GM10266 (cell line): ENCODE measurements at regions not wholly inside any gene's neighbourhood (a gene's known extent, or its start where the extent isn't known, plus 50 kb on each side); places are given as distances from the start of the nearest gene placed in this dataset.

Experiments
- DNase-seq: peaks from one replicate; pipeline ENCODE4 v3.0.0; 2012; ENCODE audit errors: extremely low spot score
- TF ChIP-seq, protein P1 (sequence below): IDR thresholded peaks from 2 replicates; pipeline ENCODE4 v1.5.1; 2012; ENCODE audit warnings: mild to moderate bottlenecking, low read depth; ENCODE audit not compliant: control insufficient read depth, insufficient read depth; ENCODE audit errors: missing control alignments

- DNase-seq = no peak
- TF ChIP-seq, protein P1, sequence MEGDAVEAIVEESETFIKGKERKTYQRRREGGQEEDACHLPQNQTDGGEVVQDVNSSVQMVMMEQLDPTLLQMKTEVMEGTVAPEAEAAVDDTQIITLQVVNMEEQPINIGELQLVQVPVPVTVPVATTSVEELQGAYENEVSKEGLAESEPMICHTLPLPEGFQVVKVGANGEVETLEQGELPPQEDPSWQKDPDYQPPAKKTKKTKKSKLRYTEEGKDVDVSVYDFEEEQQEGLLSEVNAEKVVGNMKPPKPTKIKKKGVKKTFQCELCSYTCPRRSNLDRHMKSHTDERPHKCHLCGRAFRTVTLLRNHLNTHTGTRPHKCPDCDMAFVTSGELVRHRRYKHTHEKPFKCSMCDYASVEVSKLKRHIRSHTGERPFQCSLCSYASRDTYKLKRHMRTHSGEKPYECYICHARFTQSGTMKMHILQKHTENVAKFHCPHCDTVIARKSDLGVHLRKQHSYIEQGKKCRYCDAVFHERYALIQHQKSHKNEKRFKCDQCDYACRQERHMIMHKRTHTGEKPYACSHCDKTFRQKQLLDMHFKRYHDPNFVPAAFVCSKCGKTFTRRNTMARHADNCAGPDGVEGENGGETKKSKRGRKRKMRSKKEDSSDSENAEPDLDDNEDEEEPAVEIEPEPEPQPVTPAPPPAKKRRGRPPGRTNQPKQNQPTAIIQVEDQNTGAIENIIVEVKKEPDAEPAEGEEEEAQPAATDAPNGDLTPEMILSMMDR = no peak
These were observed 89.6 kb upstream of the CBLB start for GRCh38 chr3:105958237-105959000.

DNA sequence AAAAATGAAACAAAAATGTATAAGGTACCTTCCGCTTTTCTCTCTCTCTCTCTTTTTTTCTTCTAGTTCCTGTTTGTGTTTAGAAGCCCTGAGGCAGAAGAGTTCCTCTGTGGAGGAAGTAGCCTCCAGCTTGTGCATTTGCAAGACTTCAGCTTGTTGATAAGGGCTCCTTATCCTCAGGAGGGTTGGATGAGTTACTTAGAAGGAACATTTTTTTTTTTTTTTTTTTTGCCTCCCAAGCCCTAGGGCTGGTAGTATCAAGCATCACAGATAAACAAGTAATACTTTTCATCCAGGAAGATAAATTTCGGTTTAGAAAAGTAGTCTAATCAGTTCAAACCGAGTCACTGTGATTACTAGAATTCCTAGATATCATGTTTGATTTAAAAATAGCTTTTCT is 91.0 kb upstream of the CBLB start:
- TF ChIP-seq, protein P1 = no peak
- no peak for DNase-seq

GRCh38 chr3:105960381-105960780 is 91.6 kb upstream of the CBLB start:
- DNase-seq = no peak
- TF ChIP-seq, protein P1 = no peak

DNA sequence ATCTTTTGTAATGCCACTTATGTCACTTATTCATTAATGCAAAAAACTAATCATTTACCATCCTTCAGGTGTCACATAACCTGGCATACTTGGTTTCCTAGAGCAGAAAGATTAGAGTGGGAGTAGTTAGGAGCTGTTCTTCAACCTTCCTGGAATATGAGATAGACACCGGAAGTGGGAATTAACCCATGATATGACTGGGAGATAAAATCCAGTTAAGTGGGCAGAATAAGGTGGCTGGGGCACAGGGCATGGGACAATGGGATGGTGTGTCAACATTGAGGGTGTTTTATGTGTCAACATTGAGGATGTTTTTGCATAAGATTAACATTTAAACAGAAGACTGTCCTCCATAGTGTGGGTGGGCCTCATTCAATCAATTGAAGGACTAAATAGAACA is 94.3 kb upstream of the CBLB start:
- TF ChIP-seq, protein P1 = no peak
- no peak for DNase-seq

DNA sequence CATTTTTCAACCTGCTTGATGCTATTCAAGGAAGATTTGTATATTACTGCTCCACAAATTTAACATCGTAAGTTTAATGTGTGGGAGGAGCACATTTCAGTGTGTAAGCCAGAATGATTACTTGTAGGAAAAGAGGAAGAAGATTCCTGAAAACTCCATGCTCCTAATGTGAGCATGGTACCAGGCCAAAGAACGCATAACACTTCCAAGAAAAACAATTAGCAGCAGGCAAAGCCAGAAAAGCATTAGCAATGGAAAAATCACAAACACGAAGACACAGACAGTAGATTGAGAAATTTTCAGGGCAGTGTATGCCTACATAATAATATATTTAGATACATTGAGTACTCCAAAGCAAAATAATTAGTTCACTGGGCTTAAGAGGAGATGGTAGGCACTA is 96.6 kb upstream of the CBLB start:
- TF ChIP-seq, protein P1 = no peak
- DNase-seq = no peak

DNA sequence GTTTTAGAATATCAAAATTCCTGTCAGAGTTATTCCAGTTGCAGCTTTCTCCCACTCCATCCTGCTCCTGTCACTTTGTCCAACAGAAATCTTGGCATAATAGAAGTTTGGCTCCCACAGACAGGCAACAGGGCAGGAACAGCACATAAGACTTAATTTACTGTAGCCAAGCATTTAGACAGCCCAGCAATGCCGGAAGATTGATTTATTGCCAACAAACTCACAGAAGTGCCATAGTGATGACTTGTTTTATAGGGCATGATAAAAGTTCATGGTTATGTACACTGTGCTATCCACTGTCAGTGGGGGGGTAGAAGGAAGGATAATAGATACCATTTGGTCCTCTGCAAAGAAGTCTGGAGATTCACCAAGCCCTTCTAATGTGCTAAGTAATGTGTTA is 98.3 kb upstream of the CBLB start:
- TF ChIP-seq, protein P1 = no peak
- DNase-seq = no peak

DNA sequence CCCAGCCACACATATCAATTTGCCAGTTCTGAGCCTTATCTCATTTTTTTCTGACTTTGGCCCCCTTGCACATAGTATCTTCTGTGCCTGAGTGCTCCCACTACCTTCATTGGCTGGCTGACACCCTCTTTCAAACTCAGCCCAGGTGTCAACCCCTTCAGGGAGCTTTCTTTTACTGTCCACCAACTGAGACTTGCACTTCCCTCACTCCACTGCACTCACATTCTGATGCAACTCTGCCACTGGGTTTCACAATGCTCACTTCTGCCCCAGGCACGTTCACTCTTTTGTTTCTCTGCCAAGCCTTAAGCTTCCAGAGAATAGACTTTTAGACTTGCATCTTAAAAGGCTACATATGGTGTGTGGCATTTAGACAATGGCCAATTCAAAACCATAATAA is 101.5 kb upstream of the CBLB start:
- TF ChIP-seq, protein P1 = no peak
- DNase-seq = no peak
